ENCODE measurements at regions not wholly inside any gene's neighbourhood (a gene's known extent, or its start where the extent isn't known, plus 50 kb on each side); places are given as distances from the start of the nearest gene placed in this dataset.

- H3K4me3 Mint-ChIP-seq = no peak overlapping the region
- TF ChIP-seq ETS1 (IDR thresholded peaks at IDR 0.05) (no peak), EZH2phosphoT487 (IDR thresholded peaks at IDR 0.05; ENCODE audit: unreplicated experiment) (no peak), POLR2AphosphoS5 (IDR thresholded peaks at IDR 0.05; ENCODE audit: low read depth) (no peak), CREB1 (CRISPR knock-in tag; IDR thresholded peaks at IDR 0.05; ENCODE audit: low read depth) (no peak), ZNF462 (CRISPR knock-in tag; IDR thresholded peaks at IDR 0.05) (no peak), ZNF114 (CRISPR knock-in tag; IDR thresholded peaks at IDR 0.05) (no peak), ZNF331 (CRISPR knock-in tag; IDR thresholded peaks at IDR 0.05; ENCODE audit: low read depth) (no peak), STAT1 (IDR thresholded peaks at IDR 0.05; ENCODE audit: unreplicated experiment) (no peak), JUNB (IDR thresholded peaks at IDR 0.05; ENCODE audit: unreplicated experiment) (no peak), EZH2 (IDR thresholded peaks at IDR 0.05; ENCODE audit: low read depth, unreplicated experiment) (no peak), NANOG (IDR thresholded peaks at IDR 0.05; ENCODE audit: borderline replicate concordance) (no peak)
- TF ChIP-seq, protein P1, sequence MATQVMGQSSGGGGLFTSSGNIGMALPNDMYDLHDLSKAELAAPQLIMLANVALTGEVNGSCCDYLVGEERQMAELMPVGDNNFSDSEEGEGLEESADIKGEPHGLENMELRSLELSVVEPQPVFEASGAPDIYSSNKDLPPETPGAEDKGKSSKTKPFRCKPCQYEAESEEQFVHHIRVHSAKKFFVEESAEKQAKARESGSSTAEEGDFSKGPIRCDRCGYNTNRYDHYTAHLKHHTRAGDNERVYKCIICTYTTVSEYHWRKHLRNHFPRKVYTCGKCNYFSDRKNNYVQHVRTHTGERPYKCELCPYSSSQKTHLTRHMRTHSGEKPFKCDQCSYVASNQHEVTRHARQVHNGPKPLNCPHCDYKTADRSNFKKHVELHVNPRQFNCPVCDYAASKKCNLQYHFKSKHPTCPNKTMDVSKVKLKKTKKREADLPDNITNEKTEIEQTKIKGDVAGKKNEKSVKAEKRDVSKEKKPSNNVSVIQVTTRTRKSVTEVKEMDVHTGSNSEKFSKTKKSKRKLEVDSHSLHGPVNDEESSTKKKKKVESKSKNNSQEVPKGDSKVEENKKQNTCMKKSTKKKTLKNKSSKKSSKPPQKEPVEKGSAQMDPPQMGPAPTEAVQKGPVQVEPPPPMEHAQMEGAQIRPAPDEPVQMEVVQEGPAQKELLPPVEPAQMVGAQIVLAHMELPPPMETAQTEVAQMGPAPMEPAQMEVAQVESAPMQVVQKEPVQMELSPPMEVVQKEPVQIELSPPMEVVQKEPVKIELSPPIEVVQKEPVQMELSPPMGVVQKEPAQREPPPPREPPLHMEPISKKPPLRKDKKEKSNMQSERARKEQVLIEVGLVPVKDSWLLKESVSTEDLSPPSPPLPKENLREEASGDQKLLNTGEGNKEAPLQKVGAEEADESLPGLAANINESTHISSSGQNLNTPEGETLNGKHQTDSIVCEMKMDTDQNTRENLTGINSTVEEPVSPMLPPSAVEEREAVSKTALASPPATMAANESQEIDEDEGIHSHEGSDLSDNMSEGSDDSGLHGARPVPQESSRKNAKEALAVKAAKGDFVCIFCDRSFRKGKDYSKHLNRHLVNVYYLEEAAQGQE (IDR thresholded peaks at IDR 0.05; ENCODE audit: unreplicated experiment) = no peak
- TF ChIP-seq, protein P2, sequence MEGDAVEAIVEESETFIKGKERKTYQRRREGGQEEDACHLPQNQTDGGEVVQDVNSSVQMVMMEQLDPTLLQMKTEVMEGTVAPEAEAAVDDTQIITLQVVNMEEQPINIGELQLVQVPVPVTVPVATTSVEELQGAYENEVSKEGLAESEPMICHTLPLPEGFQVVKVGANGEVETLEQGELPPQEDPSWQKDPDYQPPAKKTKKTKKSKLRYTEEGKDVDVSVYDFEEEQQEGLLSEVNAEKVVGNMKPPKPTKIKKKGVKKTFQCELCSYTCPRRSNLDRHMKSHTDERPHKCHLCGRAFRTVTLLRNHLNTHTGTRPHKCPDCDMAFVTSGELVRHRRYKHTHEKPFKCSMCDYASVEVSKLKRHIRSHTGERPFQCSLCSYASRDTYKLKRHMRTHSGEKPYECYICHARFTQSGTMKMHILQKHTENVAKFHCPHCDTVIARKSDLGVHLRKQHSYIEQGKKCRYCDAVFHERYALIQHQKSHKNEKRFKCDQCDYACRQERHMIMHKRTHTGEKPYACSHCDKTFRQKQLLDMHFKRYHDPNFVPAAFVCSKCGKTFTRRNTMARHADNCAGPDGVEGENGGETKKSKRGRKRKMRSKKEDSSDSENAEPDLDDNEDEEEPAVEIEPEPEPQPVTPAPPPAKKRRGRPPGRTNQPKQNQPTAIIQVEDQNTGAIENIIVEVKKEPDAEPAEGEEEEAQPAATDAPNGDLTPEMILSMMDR (conservative IDR thresholded peaks at IDR 0.05; ENCODE audit: low read depth in 2 of 2) = no peak
- H3K27me3 ChIP-seq (ENCODE audit: insufficient read depth) = no peaks in the 10 kb centered on the region
- no peaks in the 10 kb centered on the region for H3K36me3 Mint-ChIP-seq (ENCODE audit: low read depth)
- ATAC-seq (no peak), DNase-seq (ENCODE audit: low spot score) (no peak)
- no peak overlapping the region for H3K27ac Mint-ChIP-seq
- no peaks in the 10 kb centered on the region for H3K79me2 ChIP-seq (replicated peaks; ENCODE audit: insufficient read depth)
- no peak overlapping the region for H3K4me3 ChIP-seq
- H3K4me2 ChIP-seq = no peak overlapping the region
- no peaks in the 10 kb centered on the region for H3K9me3 Mint-ChIP-seq
- no peaks in the 10 kb centered on the region for H3F3A ChIP-seq (replicated peaks; ENCODE audit: low read depth)
- H3K36me3 ChIP-seq (ENCODE audit: insufficient read depth) = no peaks in the 10 kb centered on the region
- no peaks in the 10 kb centered on the region for H3K4me1 Mint-ChIP-seq
- no peak overlapping the region for H2AFZ ChIP-seq
- no peaks in the 10 kb centered on the region for H3K9me2 ChIP-seq (ENCODE audit: insufficient read depth)
- no peaks in the 10 kb centered on the region for H3K4me1 ChIP-seq (ENCODE audit: insufficient read depth)
- no peaks in the 10 kb centered on the region for H4K20me1 ChIP-seq (replicated peaks; ENCODE audit: insufficient read depth)
- no peak overlapping the region for H3K27ac ChIP-seq (ENCODE audit: low read depth)
- H3K27me3 Mint-ChIP-seq (ENCODE audit: insufficient read depth, low read depth, poor library complexity) = no peaks in the 10 kb centered on the region
Measured at GRCh38 chr17:70658317-70658716, 489.0 kb downstream of the KCNJ2 start.

All from GM23338 (cell line).